Breast epithelium (tissue), 3 donors: ENCODE measurements at regions not wholly inside any gene's neighbourhood (a gene's known extent, or its start where the extent isn't known, plus 50 kb on each side); places are given as distances from the start of the nearest gene placed in this dataset.

Source experiments
- CTCF ChIP-seq, 3 donors: fragments of 450-650 bp; IDR thresholded peaks; one replicate each; pipeline ENCODE4 v1.5.1; 2016 to 2017; ENCODE audit warnings: antibody characterized with exemption in 3 of 3, mild to moderate bottlenecking in 3 of 3, moderate library complexity in 3 of 3
- POLR2AphosphoS5 ChIP-seq, 3 donors: sonication (generic); formaldehyde crosslinking; IDR thresholded peaks; one replicate each; pipeline ENCODE4 v1.6.1; 2017; ENCODE audit warnings: antibody characterized with exemption in 3 of 3

GRCh38 chr10:32211046-32211363, 136.0 kb downstream of the EPC1 start:
- no peak for TF ChIP-seq CTCF (IDR thresholded peaks at IDR 0.05)
- no peak for TF ChIP-seq POLR2AphosphoS5 (IDR thresholded peaks at IDR 0.05)
